ENCODE measurements at regions not wholly inside any gene's neighbourhood (a gene's known extent, or its start where the extent isn't known, plus 50 kb on each side); places are given as distances from the start of the nearest gene placed in this dataset.
"Not testable (repeated sequence)": the region's sequence is repeated elsewhere in the genome, so short reads cannot be mapped to it uniquely, and the experiment has no call there.

DNA sequence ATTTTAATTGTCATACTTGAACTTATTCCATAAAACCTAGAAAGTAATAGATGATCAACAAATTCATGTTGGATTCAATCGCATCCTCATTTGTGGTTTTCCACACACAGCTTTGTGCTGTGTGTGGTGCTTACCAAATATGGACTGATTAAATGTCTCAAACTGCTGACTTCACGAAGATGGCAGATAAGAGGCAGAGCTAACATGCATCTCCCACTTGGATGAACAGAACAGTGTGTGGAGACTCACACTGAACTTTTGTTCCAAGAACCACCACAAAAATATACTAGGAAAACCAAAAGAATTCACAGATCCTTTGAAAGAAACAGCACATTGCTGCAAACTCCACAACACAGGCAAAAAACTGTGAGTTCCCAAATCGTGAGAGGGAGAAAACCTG lies 603.7 kb downstream of the TENT5A start:
- Histone ChIP-seq H3K4me1 (ENCODE audit: control insufficient read depth, low read depth, low read length) (no peaks in the 10 kb centered on the region), H3K4me3 (ENCODE audit: low read length) (no peak overlapping the region), H3K27ac (ENCODE audit: low read length) (no peak overlapping the region), H3K27me3 (ENCODE audit: control insufficient read depth, insufficient read depth, low read length) (no peaks in the 10 kb centered on the region), H3K9me3 (ENCODE audit: control insufficient read depth, low read depth, low read length) (no peaks in the 10 kb centered on the region), H3K9ac (ENCODE audit: low read length) (no peak overlapping the region), H3K36me3 (ENCODE audit: control insufficient read depth, low read depth, low read length) (no peaks in the 10 kb centered on the region)

DNA sequence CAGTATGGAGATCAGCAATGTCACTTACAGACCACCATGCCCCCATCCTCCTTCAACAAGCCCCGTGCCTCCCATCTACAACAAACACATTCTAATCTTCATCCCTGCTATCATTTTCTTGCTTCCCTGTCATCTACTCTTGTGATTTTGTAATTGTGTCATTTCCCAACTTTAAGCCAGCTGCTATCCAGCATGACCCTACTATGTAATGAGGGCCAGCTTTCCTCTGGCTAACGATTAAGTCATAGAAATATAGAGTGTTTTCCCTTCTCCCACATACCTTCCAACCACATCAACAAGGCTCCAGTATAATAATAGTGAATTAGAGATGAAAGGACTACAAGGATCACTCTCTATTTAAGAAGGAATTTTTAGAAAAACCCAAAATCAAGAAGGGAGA lies 607.0 kb downstream of the TENT5A start:
- Histone ChIP-seq H3K4me3 (ENCODE audit: low read length) (no peak overlapping the region), H3K27ac (ENCODE audit: low read length) (no peak overlapping the region), H3K36me3 (ENCODE audit: control insufficient read depth, low read depth, low read length) (no peaks in the 10 kb centered on the region)

DNA sequence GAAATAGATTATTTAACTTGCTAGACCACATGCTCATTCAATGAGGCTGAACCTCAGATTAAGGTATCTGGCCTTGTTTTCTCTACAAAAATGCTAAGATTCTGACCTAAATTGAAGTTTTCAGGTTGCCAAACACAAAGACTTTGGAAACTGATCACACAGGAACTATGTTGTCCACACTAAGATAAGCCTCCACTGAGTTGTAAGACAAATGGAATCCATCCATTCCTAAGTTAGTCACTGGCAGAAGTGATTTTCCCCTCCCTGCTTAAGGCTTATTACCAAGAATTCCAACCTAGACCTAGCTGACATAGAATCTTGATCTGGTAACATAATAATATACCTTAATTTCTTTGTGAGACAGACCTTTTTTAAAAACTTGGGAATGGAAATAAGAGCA lies 608.1 kb downstream of the TENT5A start:
- Histone ChIP-seq H3K9me3 (ENCODE audit: control insufficient read depth, low read depth, low read length) (no peaks in the 10 kb centered on the region), H3K4me1 (ENCODE audit: control insufficient read depth, low read depth, low read length) (no peaks in the 10 kb centered on the region), H3K27ac (ENCODE audit: low read length) (no peak overlapping the region), H3K4me3 (ENCODE audit: low read length) (no peak overlapping the region), H3K27me3 (ENCODE audit: control insufficient read depth, insufficient read depth, low read length) (no peaks in the 10 kb centered on the region), H3K36me3 (ENCODE audit: control insufficient read depth, low read depth, low read length) (no peaks in the 10 kb centered on the region), H3K9ac (ENCODE audit: low read length) (no peak overlapping the region)

More for the DNA sequence above, 607.0 kb downstream of the TENT5A start:
- Histone ChIP-seq H3K9me3 (ENCODE audit: control insufficient read depth, low read depth, low read length) (no peaks in the 10 kb centered on the region), H3K9ac (ENCODE audit: low read length) (no peak overlapping the region), H3K4me1 (ENCODE audit: control insufficient read depth, low read depth, low read length) (no peaks in the 10 kb centered on the region), H3K27me3 (ENCODE audit: control insufficient read depth, insufficient read depth, low read length) (no peaks in the 10 kb centered on the region)

DNA sequence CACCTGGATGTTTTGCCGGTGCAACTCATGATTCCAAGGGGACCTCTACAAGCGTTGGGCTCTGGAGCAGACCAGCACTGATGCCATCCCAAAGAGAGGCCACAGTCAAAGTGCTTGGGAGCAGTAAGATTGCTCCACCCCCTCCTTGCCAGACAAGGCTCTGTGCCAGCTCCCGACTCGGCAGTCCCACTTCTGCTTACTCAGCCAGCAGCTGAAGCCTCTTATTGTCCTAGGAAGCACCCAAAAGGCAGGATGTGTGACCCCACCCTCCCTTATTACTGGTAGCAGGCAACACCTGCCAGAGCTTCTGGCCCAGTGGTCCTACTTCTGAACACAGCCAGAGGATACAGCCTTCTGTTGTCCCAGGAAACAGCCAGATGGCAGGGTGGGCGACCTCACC lies 614.2 kb downstream of the TENT5A start:
- Histone ChIP-seq H3K9me3 (ENCODE audit: control insufficient read depth, low read depth, low read length) (no peaks in the 10 kb centered on the region), H3K9ac (ENCODE audit: low read length) (no peak overlapping the region), H3K4me3 (ENCODE audit: low read length) (no peak overlapping the region), H3K27ac (ENCODE audit: low read length) (no peak overlapping the region), H3K4me1 (ENCODE audit: control insufficient read depth, low read depth, low read length) (no peaks in the 10 kb centered on the region), H3K36me3 (ENCODE audit: control insufficient read depth, low read depth, low read length) (no peaks in the 10 kb centered on the region), H3K27me3 (ENCODE audit: control insufficient read depth, insufficient read depth, low read length) (no peaks in the 10 kb centered on the region)

DNA sequence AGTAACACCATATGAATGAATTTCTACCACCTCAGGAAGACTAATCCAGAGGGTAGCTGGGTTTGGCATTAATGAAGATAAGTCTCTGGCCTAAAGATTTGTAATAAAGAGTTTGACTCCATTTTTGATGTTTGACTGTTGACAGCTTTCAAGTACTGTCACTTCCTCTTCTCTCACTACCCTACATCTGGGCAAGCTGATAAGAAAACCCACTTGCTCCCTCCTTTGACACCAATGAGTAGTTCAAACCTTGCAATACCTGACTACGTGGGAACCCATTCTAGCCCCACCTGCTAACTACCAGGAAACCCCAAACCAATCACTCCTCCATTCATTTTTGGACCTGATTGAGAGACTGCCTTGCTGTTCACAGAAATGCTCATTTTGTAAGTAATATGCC lies 621.5 kb downstream of the TENT5A start:
- Histone ChIP-seq H3K27me3 (ENCODE audit: control insufficient read depth, insufficient read depth, low read length) (no peaks in the 10 kb centered on the region), H3K4me1 (ENCODE audit: control insufficient read depth, low read depth, low read length) (no peaks in the 10 kb centered on the region), H3K9me3 (ENCODE audit: control insufficient read depth, low read depth, low read length) (no peaks in the 10 kb centered on the region), H3K9ac (ENCODE audit: low read length) (no peak overlapping the region), H3K27ac (ENCODE audit: low read length) (no peak overlapping the region), H3K36me3 (ENCODE audit: control insufficient read depth, low read depth, low read length) (no peaks in the 10 kb centered on the region), H3K4me3 (ENCODE audit: low read length) (no peak overlapping the region)

DNA sequence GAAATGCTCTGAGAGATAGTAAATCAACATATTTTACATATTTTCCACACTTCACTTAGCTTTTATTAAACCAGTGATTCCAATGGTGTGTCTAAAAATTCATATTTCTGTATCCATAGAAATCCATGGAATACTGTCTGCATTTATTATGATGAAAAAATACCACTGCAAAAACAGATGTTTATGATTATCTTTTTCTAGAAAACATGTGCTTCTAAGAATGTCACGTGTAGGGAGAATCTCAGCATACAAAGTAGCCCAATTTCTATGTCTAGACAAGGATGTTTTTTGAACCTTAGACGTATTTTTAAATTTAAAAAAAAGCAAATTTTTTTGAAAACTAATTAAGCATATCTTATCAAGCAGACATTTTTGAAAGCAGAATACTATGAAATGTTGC lies 622.4 kb downstream of the TENT5A start:
- H3K4me3 ChIP-seq (ENCODE audit: low read length) = no peak overlapping the region
- H3K9me3 ChIP-seq (ENCODE audit: control insufficient read depth, low read depth, low read length) = no peaks in the 10 kb centered on the region
- H3K36me3 ChIP-seq (ENCODE audit: control insufficient read depth, low read depth, low read length) = no peaks in the 10 kb centered on the region
- no peak overlapping the region for H3K27ac ChIP-seq (ENCODE audit: low read length)
- no peak overlapping the region for H3K9ac ChIP-seq (ENCODE audit: low read length)
- no peaks in the 10 kb centered on the region for H3K27me3 ChIP-seq (ENCODE audit: control insufficient read depth, insufficient read depth, low read length)
- H3K4me1 ChIP-seq (ENCODE audit: control insufficient read depth, low read depth, low read length) = no peaks in the 10 kb centered on the region

DNA sequence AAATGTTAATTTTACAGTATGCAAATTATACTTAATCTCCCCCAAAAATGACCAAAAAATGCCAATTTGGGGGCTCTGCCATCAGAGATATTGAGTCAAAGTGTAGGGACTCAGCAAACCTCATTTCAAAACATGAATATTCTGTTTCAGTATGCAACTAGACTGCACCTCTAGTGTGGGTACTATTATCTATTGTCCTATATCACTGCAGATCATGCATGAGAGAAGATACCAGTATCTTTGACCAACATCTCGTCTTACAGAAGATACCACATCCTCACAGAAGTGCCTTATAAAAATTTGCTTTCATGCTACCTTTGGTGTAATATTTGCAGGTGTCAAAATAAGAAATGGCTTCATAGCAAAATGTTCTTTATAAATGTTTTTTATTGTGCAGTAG lies 623.8 kb downstream of the TENT5A start:
- Histone ChIP-seq H3K36me3 (ENCODE audit: control insufficient read depth, low read depth, low read length) (no peaks in the 10 kb centered on the region), H3K27ac (ENCODE audit: low read length) (no peak overlapping the region), H3K9me3 (ENCODE audit: control insufficient read depth, low read depth, low read length) (no peaks in the 10 kb centered on the region), H3K9ac (ENCODE audit: low read length) (no peak overlapping the region), H3K4me3 (ENCODE audit: low read length) (no peak overlapping the region), H3K27me3 (ENCODE audit: control insufficient read depth, insufficient read depth, low read length) (no peaks in the 10 kb centered on the region), H3K4me1 (ENCODE audit: control insufficient read depth, low read depth, low read length) (no peaks in the 10 kb centered on the region)

DNA sequence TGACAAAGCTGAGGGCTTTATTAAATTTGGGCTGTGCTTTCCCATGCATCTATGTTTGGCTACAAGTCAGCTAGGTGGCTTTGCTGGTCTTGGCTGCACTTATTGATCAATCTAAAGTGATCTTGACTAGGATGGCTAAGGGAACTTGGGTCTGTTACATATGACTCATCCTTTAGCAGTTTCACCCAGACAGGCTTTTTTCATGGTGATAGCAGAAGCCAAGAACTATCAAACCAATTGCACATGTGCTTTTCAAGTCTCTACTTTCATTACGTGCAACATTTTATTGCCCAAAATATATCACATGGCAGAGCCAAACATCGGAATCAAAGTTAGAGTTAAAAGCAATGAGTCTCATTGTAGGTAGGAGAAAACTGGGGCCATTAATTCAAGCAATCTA lies 626.3 kb downstream of the TENT5A start:
- no peak overlapping the region for H3K9ac ChIP-seq (ENCODE audit: low read length)
- no peak overlapping the region for H3K27ac ChIP-seq (ENCODE audit: low read length)
- H3K27me3 ChIP-seq (ENCODE audit: control insufficient read depth, insufficient read depth, low read length) = no peaks in the 10 kb centered on the region
- H3K4me1 ChIP-seq (ENCODE audit: control insufficient read depth, low read depth, low read length) = no peaks in the 10 kb centered on the region
- no peaks in the 10 kb centered on the region for H3K9me3 ChIP-seq (ENCODE audit: control insufficient read depth, low read depth, low read length)
- no peaks in the 10 kb centered on the region for H3K36me3 ChIP-seq (ENCODE audit: control insufficient read depth, low read depth, low read length)
- no peak overlapping the region for H3K4me3 ChIP-seq (ENCODE audit: low read length)

DNA sequence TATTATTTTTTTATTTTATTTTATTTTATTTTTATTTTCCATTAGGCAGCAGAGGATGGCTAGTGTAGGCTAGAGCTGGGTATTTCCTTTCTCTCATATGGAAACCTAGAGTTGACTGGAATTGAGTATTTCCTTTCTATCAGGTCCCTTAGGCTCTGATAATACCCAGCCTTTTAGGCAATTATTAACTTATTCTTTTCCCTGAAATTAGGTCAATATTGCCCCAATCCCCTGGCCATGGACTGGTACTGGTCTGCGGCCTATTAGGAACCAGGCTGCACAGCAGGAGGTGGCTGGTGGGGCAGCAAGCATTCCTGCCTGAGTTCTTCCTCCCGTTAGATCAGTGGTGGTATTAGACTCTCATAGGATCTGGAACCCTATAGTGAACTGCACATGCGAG lies 632.2 kb downstream of the TENT5A start:
- H3K4me3 ChIP-seq (ENCODE audit: low read length) = no peak overlapping the region
- no peaks in the 10 kb centered on the region for H3K4me1 ChIP-seq (ENCODE audit: control insufficient read depth, low read depth, low read length)
- no peak overlapping the region for H3K9ac ChIP-seq (ENCODE audit: low read length)
- H3K36me3 ChIP-seq (ENCODE audit: control insufficient read depth, low read depth, low read length) = no peaks in the 10 kb centered on the region
- no peak overlapping the region for H3K27ac ChIP-seq (ENCODE audit: low read length)
- no peaks in the 10 kb centered on the region for H3K27me3 ChIP-seq (ENCODE audit: control insufficient read depth, insufficient read depth, low read length)
- H3K9me3 ChIP-seq (ENCODE audit: control insufficient read depth, low read depth, low read length) = peaks cover 3% of the 10 kb centered on the region

DNA sequence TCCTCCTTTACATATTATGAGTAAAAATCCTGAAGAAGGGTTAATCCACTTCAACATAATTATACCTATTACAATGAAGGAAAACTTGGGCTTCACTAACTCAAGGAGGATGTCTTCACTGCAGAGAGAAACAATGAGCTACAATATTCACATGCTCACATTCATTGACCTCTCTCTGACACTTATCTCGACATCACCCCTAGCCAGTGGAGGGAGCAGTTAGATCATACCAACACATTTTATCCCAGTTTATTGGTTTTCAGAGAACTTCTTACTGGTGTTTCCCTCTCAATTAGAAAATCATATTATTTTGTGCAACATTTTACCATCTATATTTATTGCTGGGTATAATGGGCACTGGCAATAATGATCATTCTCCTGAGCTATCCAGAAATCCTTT lies 646.5 kb downstream of the TENT5A start:
- Histone ChIP-seq H3K9me3 (ENCODE audit: control insufficient read depth, low read depth, low read length) (no peaks in the 10 kb centered on the region), H3K9ac (ENCODE audit: low read length) (no peak overlapping the region), H3K36me3 (ENCODE audit: control insufficient read depth, low read depth, low read length) (no peaks in the 10 kb centered on the region), H3K27me3 (ENCODE audit: control insufficient read depth, insufficient read depth, low read length) (no peaks in the 10 kb centered on the region), H3K4me1 (ENCODE audit: control insufficient read depth, low read depth, low read length) (no peaks in the 10 kb centered on the region), H3K4me3 (ENCODE audit: low read length) (no peak overlapping the region), H3K27ac (ENCODE audit: low read length) (no peak overlapping the region)

DNA sequence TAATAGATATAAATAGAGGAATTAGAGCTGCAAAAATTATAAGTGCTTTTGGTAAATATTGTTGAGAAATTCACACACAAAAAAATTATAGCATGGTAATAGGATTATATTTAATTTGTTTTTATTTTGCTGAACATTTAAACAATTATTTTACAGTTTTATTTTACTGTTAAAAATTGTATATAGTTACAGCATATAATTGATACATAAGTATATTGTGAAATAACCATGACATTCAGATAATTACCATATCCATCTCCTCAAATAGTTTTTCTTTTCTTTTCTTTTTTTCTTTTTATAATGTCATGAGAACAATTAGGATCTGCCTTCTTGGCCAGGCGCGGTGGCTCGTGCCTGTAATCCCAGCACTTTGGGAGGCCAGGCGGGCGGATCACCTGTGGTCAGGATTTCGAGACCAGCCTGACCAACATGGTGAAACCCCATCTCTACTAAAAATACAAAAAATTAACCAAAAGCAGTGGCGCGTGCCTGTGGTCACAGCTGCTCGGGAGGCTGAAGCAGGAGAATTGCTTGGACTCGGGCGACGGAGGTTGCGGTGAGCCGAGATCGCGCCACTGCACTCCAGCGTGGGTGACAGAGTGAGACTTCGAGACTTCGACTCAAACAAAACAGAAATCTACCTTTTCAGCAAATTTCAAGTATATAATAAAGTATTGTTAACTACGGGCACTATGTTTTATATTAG lies 654.2 kb downstream of the TENT5A start:
- Histone ChIP-seq H3K4me3 (ENCODE audit: low read length) (no peak overlapping the region), H3K27ac (ENCODE audit: low read length) (no peak overlapping the region), H3K9ac (ENCODE audit: low read length) (no peak overlapping the region), H3K9me3 (ENCODE audit: control insufficient read depth, low read depth, low read length) (no peaks in the 10 kb centered on the region), H3K4me1 (ENCODE audit: control insufficient read depth, low read depth, low read length) (peaks cover 3% of the 10 kb centered on the region), H3K27me3 (ENCODE audit: control insufficient read depth, insufficient read depth, low read length) (no peaks in the 10 kb centered on the region), H3K36me3 (ENCODE audit: control insufficient read depth, low read depth, low read length) (no peaks in the 10 kb centered on the region)

DNA sequence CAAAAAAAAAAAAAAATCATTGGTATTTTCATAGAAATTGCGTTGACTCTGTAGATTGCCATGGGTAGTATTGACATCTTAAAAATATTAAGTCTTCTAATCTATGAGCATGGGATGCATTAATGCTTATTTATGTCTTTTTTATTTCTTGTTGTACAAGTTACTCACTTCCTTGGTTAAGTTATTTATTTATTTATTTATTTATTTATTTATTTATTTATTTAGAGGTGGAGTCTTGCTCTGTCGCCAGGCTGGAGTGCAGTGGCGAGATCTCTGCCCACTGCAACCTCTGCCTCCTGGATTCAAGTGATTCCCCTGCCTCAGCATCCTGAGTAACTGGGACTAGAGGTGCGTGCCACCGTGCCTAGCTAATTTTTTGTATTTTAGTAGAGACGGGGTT lies 656.0 kb downstream of the TENT5A start:
- H3K27ac ChIP-seq (ENCODE audit: low read length); H3K36me3 ChIP-seq (ENCODE audit: control insufficient read depth, low read depth, low read length); H3K4me1 ChIP-seq (ENCODE audit: control insufficient read depth, low read depth, low read length); H3K4me3 ChIP-seq (ENCODE audit: low read length); H3K9ac ChIP-seq (ENCODE audit: low read length); H3K9me3 ChIP-seq (ENCODE audit: control insufficient read depth, low read depth, low read length); H3K27me3 ChIP-seq (ENCODE audit: control insufficient read depth, insufficient read depth, low read length): not testable (repeated sequence)

Measured in iPS-18a (cell line).